22Rv1 (cell line): ENCODE measurements at regions not wholly inside any gene's neighbourhood (a gene's known extent, or its start where the extent isn't known, plus 50 kb on each side); places are given as distances from the start of the nearest gene placed in this dataset.

Source experiments
- ZFX ChIP-seq: fragments of 450-650 bp; IDR thresholded peaks from 2 replicates; pipeline ENCODE4 v1.6.1; 2017; ENCODE audit warnings: antibody characterized with exemption, borderline replicate concordance
- TF ChIP-seq, protein P1 (sequence below): fragments of 450-650 bp; IDR thresholded peaks from 2 replicates; pipeline ENCODE4 v1.5.1; 2017; ENCODE audit warnings: mild to moderate bottlenecking

DNA sequence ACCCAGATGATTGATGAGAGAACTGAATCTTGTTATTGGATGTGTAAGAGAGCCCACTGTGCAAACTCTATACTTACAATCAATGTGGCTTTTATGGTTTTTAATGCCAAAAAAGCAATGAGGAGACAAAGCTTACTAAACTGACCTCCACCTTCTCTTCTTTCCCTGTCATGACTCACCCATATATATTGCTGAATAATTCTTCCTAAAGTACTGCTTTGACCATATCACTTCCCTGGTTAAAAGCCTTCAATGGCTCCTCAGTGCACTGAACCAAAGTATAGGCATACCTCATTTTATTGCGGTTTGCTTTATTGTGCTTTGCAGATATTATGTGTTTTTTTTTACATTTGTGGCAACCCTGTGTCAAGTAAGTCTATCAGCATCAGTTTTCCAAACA lies 138.4 kb upstream of the PELI2 start:
- TF ChIP-seq, protein P1, sequence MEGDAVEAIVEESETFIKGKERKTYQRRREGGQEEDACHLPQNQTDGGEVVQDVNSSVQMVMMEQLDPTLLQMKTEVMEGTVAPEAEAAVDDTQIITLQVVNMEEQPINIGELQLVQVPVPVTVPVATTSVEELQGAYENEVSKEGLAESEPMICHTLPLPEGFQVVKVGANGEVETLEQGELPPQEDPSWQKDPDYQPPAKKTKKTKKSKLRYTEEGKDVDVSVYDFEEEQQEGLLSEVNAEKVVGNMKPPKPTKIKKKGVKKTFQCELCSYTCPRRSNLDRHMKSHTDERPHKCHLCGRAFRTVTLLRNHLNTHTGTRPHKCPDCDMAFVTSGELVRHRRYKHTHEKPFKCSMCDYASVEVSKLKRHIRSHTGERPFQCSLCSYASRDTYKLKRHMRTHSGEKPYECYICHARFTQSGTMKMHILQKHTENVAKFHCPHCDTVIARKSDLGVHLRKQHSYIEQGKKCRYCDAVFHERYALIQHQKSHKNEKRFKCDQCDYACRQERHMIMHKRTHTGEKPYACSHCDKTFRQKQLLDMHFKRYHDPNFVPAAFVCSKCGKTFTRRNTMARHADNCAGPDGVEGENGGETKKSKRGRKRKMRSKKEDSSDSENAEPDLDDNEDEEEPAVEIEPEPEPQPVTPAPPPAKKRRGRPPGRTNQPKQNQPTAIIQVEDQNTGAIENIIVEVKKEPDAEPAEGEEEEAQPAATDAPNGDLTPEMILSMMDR, result no peak
- TF ChIP-seq ZFX, result no peak
